Lower leg skin (tissue), 4 donors: ENCODE measurements at regions not wholly inside any gene's neighbourhood (a gene's known extent, or its start where the extent isn't known, plus 50 kb on each side); places are given as distances from the start of the nearest gene placed in this dataset.

ENCODE experiments used
- DNase-seq, 2 donors: peaks; one replicate each; pipeline ENCODE4 v3.0.0-alpha.2; 2019; ENCODE audit warnings: low spot score in 2 of 2
- H3K4me3 ChIP-seq: fragments of 200-600 bp; sonication (generic); 2 replicates; pipeline ENCODE4 v1.5.1; 2017; ENCODE audit warnings: mild to moderate bottlenecking, low read depth; ENCODE audit not compliant: poor library complexity, severe bottlenecking
- CTCF ChIP-seq, 3 donors: fragments of 450-650 bp; IDR thresholded peaks; one replicate each; pipeline ENCODE4 v1.5.1; 2016; ENCODE audit warnings: antibody characterized with exemption in 3 of 3, mild to moderate bottlenecking in 3 of 3, moderate library complexity in 2 of 3
- POLR2A ChIP-seq, 2 donors: fragments of 450-650 bp; IDR thresholded peaks; one replicate each; pipeline ENCODE4 v1.6.1; 2016 to 2017; ENCODE audit warnings: antibody characterized with exemption in 2 of 2, mild to moderate bottlenecking in 1 of 2, moderate library complexity in 1 of 2
- WGBS, 2 donors: methylation state at CpG; one replicate each; pipeline ENCODE4 v1.1.5; 2018; 5-methylcytosine and 5-hydroxymethylcytosine counted together
- intact Hi-C: fragments of 100-400 bp; cut with DNase I; formaldehyde crosslinking; loops from one replicate; pipeline ENCODE4 v1.15.0; 2023; ENCODE audit warnings: low total_unique reads

GRCh38 chr4:155017426-155017825, 191.0 kb upstream of the NPY2R start:
- intact Hi-C loops: no loop called here
- no peak for DNase-seq
- no peak for TF ChIP-seq POLR2A (IDR thresholded peaks at IDR 0.05)
- TF ChIP-seq CTCF (IDR thresholded peaks at IDR 0.05): no peak
- H3K4me3 ChIP-seq: no peak overlapping the region

DNA sequence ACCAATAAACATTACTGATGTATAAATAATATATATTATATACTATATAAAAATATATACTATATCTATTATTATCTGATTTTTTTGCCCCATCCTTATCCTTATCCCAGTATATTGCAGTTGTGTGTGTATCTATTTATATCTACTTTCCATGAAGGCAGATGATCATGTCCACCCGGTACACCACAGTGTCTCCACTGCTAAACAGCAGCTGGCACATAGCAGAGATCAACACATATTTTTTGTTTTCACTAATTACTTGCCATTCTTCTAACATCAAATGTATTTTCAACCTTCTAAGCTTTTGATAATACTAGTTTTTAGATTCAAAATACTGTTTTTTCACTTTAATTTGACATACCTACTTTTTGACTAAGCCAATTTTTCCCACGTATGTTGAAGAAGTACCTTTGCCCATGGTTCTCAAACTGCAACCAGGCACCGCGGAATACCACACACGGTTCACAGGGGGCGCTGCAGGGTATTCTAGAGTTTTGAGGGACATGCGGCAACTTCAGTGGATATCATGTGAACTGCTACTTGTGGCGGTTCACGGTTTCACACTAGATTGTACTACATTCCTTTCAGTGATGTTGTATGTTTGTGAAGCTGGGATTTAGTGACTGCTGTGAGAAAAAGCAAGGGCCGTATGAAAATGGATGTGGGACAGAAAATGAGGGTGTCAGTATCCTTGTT, 182.5 kb upstream of the NPY2R start:
- DNase-seq: no peak
- intact Hi-C loops: no loop called here
- 30 to 35% methylated on average over 10 of the region's 10 CpGs for WGBS, 2 donors
- TF ChIP-seq CTCF (IDR thresholded peaks at IDR 0.05): no peak
- no peak overlapping the region for H3K4me3 ChIP-seq

- intact Hi-C loops: no loop called here
- 76 to 82% methylated on average over 6 of the region's 6 CpGs for WGBS, 2 donors
- no peak for TF ChIP-seq POLR2A (IDR thresholded peaks at IDR 0.05)
- TF ChIP-seq CTCF (IDR thresholded peaks at IDR 0.05): no peak
- no peak overlapping the region for H3K4me3 ChIP-seq
- no peak for DNase-seq
Observed at GRCh38 chr4:155026715-155027114, 181.7 kb upstream of the NPY2R start.

DNA sequence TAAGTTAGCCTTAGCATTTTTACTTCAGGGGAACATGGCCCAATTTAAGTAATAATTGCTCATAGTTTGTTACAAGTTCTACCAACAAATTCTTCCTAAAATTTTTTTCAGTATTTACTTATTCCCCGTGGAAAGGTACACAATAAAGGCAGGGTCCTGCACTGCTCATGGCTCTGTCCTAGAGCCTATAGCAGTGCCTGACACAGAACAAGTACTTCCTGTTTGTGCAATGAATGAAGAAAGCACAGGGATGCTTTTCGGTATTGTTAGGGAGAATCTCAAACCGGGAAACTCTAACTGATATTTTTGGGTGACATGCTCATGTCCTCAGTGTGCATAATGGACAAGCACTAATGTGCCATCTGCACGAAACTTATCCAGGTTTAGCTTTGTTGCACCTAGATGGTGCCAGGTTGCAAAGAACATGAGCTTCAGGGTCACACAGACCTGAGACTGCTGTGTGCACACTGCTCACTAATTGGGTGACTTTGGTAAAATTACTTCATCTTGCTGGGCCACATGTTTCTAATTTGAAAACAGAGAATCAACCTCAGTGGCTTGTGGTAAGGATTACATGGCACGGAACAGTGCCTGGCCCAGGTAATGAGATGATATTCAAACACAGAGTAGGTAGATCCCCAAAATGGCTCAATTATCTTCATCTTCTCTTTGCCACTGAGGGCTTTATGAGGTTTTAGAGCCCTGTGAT, 175.8 kb upstream of the NPY2R start:
- WGBS, 2 donors: 76 to 83% methylated on average over 5 of the region's 5 CpGs
- no peak overlapping the region for H3K4me3 ChIP-seq
- TF ChIP-seq CTCF (IDR thresholded peaks at IDR 0.05) (no peak), POLR2A (IDR thresholded peaks at IDR 0.05) (no peak)
- intact Hi-C loops: no loop called here
- DNase-seq: no peak

- no peak overlapping the region for H3K4me3 ChIP-seq
- WGBS, 2 donors: 67 to 72% methylated on average over 4 of the region's 4 CpGs
- TF ChIP-seq CTCF (IDR thresholded peaks at IDR 0.05) (no peak), POLR2A (IDR thresholded peaks at IDR 0.05) (no peak)
- intact Hi-C loops: no loop called here
- no peak for DNase-seq
Observed at GRCh38 chr4:155033604-155034003, 174.8 kb upstream of the NPY2R start.
